Osteocyte (in vitro differentiated cells): ENCODE measurements at regions not wholly inside any gene's neighbourhood (a gene's known extent, or its start where the extent isn't known, plus 50 kb on each side); places are given as distances from the start of the nearest gene placed in this dataset.

Source experiments
- DNase-seq: peaks from one replicate; pipeline ENCODE4 v3.0.0; 2021; ENCODE audit warnings: mixed read lengths; ENCODE audit not compliant: unreplicated experiment; ENCODE audit errors: extremely low spot score
- H3K27ac Mint-ChIP-seq: one replicate; pipeline ENCODE4 v1.8.0; 2021; ENCODE audit warnings: mild to moderate bottlenecking, mixed read lengths; ENCODE audit not compliant: unreplicated experiment
- H3K27me3 Mint-ChIP-seq: one replicate; pipeline ENCODE4 v1.8.0; 2021; ENCODE audit warnings: mixed read lengths; ENCODE audit not compliant: unreplicated experiment
- H3K36me3 Mint-ChIP-seq: one replicate; pipeline ENCODE4 v1.8.0; 2021; ENCODE audit warnings: mixed read lengths; ENCODE audit not compliant: unreplicated experiment
- H3K4me1 Mint-ChIP-seq: one replicate; pipeline ENCODE4 v1.8.0; 2021; ENCODE audit warnings: mixed read lengths; ENCODE audit not compliant: unreplicated experiment
- H3K4me3 Mint-ChIP-seq: one replicate; pipeline ENCODE4 v1.8.0; 2021; ENCODE audit warnings: mild to moderate bottlenecking, moderate library complexity, mixed read lengths; ENCODE audit not compliant: unreplicated experiment
- H3K9me3 Mint-ChIP-seq: one replicate; pipeline ENCODE4 v1.8.0; 2021; ENCODE audit warnings: mixed read lengths; ENCODE audit not compliant: unreplicated experiment
- CTCF ChIP-seq: fragments of 200-600 bp; sonication (generic); IDR thresholded peaks from 2 replicates; pipeline ENCODE4 v1.5.0; 2021; ENCODE audit warnings: antibody characterized with exemption, mild to moderate bottlenecking, moderate library complexity

- Mint-ChIP-seq H3K4me3 (no peak overlapping the region), H3K9me3 (no peaks in the 10 kb centered on the region), H3K36me3 (no peaks in the 10 kb centered on the region), H3K4me1 (peaks cover 15% of the 10 kb centered on the region), H3K27ac (no peak overlapping the region), H3K27me3 (no peaks in the 10 kb centered on the region)
- no peak for TF ChIP-seq CTCF
- no peak for DNase-seq
Observed at GRCh38 chr2:128608921-128609880, 290.5 kb upstream of the HS6ST1 start.

DNA sequence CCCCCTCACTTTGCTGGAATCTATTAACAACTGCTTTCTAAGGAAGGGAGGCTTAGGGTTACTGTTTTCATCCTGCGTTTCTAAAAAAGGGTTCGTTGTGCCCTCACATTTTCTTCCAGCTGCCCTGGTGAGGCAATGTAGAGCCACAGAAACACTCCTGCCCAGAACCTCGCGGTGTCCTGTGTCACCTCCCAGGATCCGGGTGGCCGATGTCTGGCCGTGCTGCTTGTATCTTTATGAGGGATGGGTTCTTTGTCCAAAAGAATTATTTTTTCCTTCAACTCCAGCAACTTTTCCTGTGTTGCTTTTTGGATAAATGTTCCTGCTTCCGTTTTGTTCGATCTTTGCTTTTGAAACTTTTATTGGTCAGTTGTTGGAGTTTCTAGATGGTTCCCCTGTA is 291.8 kb upstream of the HS6ST1 start:
- no peak overlapping the region for H3K4me3 Mint-ChIP-seq
- H3K27ac Mint-ChIP-seq, result no peak overlapping the region
- no peaks in the 10 kb centered on the region for H3K9me3 Mint-ChIP-seq
- no peaks in the 10 kb centered on the region for H3K36me3 Mint-ChIP-seq
- peaks cover 15% of the 10 kb centered on the region for H3K4me1 Mint-ChIP-seq
- DNase-seq, result no peak
- H3K27me3 Mint-ChIP-seq, result no peaks in the 10 kb centered on the region
- no peak for TF ChIP-seq CTCF

GRCh38 chr2:128611421-128612320 is 293.0 kb upstream of the HS6ST1 start:
- H3K36me3 Mint-ChIP-seq, result no peaks in the 10 kb centered on the region
- no peaks in the 10 kb centered on the region for H3K9me3 Mint-ChIP-seq
- no peak overlapping the region for H3K27ac Mint-ChIP-seq
- TF ChIP-seq CTCF, result no peak
- no peak for DNase-seq
- H3K4me3 Mint-ChIP-seq, result no peak overlapping the region
- peaks cover 15% of the 10 kb centered on the region for H3K4me1 Mint-ChIP-seq
- no peaks in the 10 kb centered on the region for H3K27me3 Mint-ChIP-seq

DNA sequence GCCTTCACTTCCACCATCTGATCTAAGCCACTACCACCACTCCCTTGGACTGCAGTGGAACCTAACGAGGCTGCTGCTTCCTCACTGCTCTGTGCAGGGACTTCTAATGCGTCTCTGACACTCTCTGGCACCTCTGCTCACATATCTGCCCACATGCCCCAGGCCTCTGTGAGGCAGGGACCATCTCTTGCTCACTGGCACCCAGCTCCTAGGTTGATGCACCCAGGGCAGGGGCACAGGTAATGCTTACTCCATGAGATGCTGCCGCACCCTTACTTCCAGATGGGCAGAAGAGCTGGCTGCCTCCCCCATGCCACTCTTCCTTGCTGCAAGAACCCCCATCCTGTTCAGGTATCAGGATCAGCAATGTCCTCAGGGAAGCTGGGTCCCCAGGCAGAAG is 294.0 kb upstream of the HS6ST1 start:
- H3K4me3 Mint-ChIP-seq, result no peak overlapping the region
- no peak for DNase-seq
- no peaks in the 10 kb centered on the region for H3K9me3 Mint-ChIP-seq
- H3K36me3 Mint-ChIP-seq, result no peaks in the 10 kb centered on the region
- H3K4me1 Mint-ChIP-seq, result peaks cover 7% of the 10 kb centered on the region
- no peaks in the 10 kb centered on the region for H3K27me3 Mint-ChIP-seq
- H3K27ac Mint-ChIP-seq, result no peak overlapping the region
- no peak for TF ChIP-seq CTCF

- DNase-seq, result no peak
- TF ChIP-seq CTCF, result no peak
Observed at GRCh38 chr2:128613351-128613750, 294.7 kb upstream of the HS6ST1 start.

More at GRCh38 chr2:128613351-128613750, 294.7 kb upstream of the HS6ST1 start:
- Mint-ChIP-seq H3K27ac (no peak overlapping the region), H3K36me3 (no peaks in the 10 kb centered on the region), H3K9me3 (no peaks in the 10 kb centered on the region), H3K27me3 (no peaks in the 10 kb centered on the region), H3K4me3 (no peak overlapping the region), H3K4me1 (peaks cover 1% of the 10 kb centered on the region)
